H9 (cell line): ENCODE measurements at regions not wholly inside any gene's neighbourhood (a gene's known extent, or its start where the extent isn't known, plus 50 kb on each side); places are given as distances from the start of the nearest gene placed in this dataset.

Experiments used
- DNase-seq: peaks from one replicate; pipeline ENCODE4 v3.0.0-alpha.2; 2017
- H2AFZ ChIP-seq: one replicate; pipeline ENCODE4 v1.6.1; 2013; ENCODE audit warnings: mild to moderate bottlenecking, low read length, control low read depth, moderate library complexity
- H2AK5ac ChIP-seq: 2 replicates; pipeline ENCODE4 v1.6.1; 2013; ENCODE audit warnings: low read length, control low read depth, mixed read lengths; ENCODE audit not compliant: insufficient read length
- H2BK120ac ChIP-seq: one replicate; pipeline ENCODE4 v1.6.1; 2013; ENCODE audit warnings: low read depth, mild to moderate bottlenecking, low read length, control low read depth, inconsistent platforms; ENCODE audit not compliant: poor library complexity, severe bottlenecking
- H2BK12ac ChIP-seq: 2 replicates; pipeline ENCODE4 v1.6.1; 2013; ENCODE audit warnings: low read length, control low read depth, mixed read lengths, low read depth; ENCODE audit not compliant: insufficient read length
- H2BK15ac ChIP-seq: 2 replicates; pipeline ENCODE4 v1.6.1; 2013; ENCODE audit warnings: low read depth, low read length, control low read depth
- H2BK20ac ChIP-seq: one replicate; pipeline ENCODE4 v1.6.1; 2013; ENCODE audit warnings: low read depth, mild to moderate bottlenecking, low read length, control low read depth, inconsistent platforms; ENCODE audit not compliant: poor library complexity, severe bottlenecking
- H2BK5ac ChIP-seq: 2 replicates; pipeline ENCODE4 v1.6.1; 2013; ENCODE audit warnings: low read length, control low read depth, mixed read lengths; ENCODE audit not compliant: insufficient read length
- H3K14ac ChIP-seq: 2 replicates; pipeline ENCODE4 v1.6.1; 2013; ENCODE audit warnings: low read length, control low read depth; ENCODE audit not compliant: insufficient read depth
- H3K18ac ChIP-seq: 2 replicates; pipeline ENCODE4 v1.6.1; 2013; ENCODE audit warnings: low read depth, mild to moderate bottlenecking, mixed read lengths, low read length, control low read depth; ENCODE audit not compliant: insufficient read length
- H3K23ac ChIP-seq: 2 replicates; pipeline ENCODE4 v1.6.1; 2013; ENCODE audit warnings: low read length, control low read depth, mixed read lengths, low read depth; ENCODE audit not compliant: insufficient read length
- H3K23me2 ChIP-seq: 2 replicates; pipeline ENCODE4 v1.6.1; 2013; ENCODE audit warnings: low read depth, mild to moderate bottlenecking, mixed read lengths, low read length, control low read depth; ENCODE audit not compliant: insufficient read length, poor library complexity, severe bottlenecking
- H3K27ac ChIP-seq: 2 replicates; pipeline ENCODE4 v1.5.1; 2013; ENCODE audit warnings: low read length, control low read depth, mixed read lengths, low read depth; ENCODE audit not compliant: insufficient read length
- H3K27me3 ChIP-seq: 2 replicates; pipeline ENCODE4 v1.6.1; 2013; ENCODE audit warnings: low read length, control low read depth, inconsistent platforms; ENCODE audit not compliant: insufficient read depth
- H3K4ac ChIP-seq: 2 replicates; pipeline ENCODE4 v1.6.1; 2013; ENCODE audit warnings: low read depth, mild to moderate bottlenecking, control low read depth, inconsistent platforms, low read length, moderate library complexity
- H3K4me1 ChIP-seq: 2 replicates; pipeline ENCODE4 v1.6.1; 2013; ENCODE audit warnings: low read length, control low read depth, inconsistent platforms; ENCODE audit not compliant: insufficient read depth
- H3K4me2 ChIP-seq: 2 replicates; pipeline ENCODE4 v1.6.1; 2013; ENCODE audit warnings: low read length, control low read depth, mixed read lengths; ENCODE audit not compliant: insufficient read length, insufficient read depth
- H3K56ac ChIP-seq: 2 replicates; pipeline ENCODE4 v1.6.1; 2013; ENCODE audit warnings: low read depth, mild to moderate bottlenecking, mixed read lengths, low read length, control low read depth; ENCODE audit not compliant: insufficient read length
- H3K79me1 ChIP-seq: 2 replicates; pipeline ENCODE4 v1.6.1; 2013; ENCODE audit warnings: low read depth, mild to moderate bottlenecking, moderate library complexity, low read length, control low read depth, inconsistent platforms; ENCODE audit not compliant: insufficient read depth, poor library complexity, severe bottlenecking
- H3K79me2 ChIP-seq: 2 replicates; pipeline ENCODE4 v1.6.1; 2013; ENCODE audit warnings: low read length, control low read depth, inconsistent platforms; ENCODE audit not compliant: insufficient read depth
- H3K9ac ChIP-seq: 2 replicates; pipeline ENCODE4 v1.6.1; 2013; ENCODE audit warnings: low read length, control low read depth, mixed read lengths; ENCODE audit not compliant: insufficient read length; ENCODE audit errors: extremely low read depth
- H3K9me3 ChIP-seq: one replicate; pipeline ENCODE4 v1.6.1; 2013; ENCODE audit warnings: low read depth, low read length, inconsistent platforms; ENCODE audit not compliant: control insufficient read depth
- H3T11ph ChIP-seq: one replicate; pipeline ENCODE4 v1.6.1; 2013; ENCODE audit warnings: mild to moderate bottlenecking, low read length, control low read depth, inconsistent platforms
- H4K20me1 ChIP-seq: one replicate; pipeline ENCODE4 v1.6.1; 2013; ENCODE audit not compliant: control insufficient read depth, insufficient read length, insufficient read depth
- H4K5ac ChIP-seq: 2 replicates; pipeline ENCODE4 v1.6.1; 2013; ENCODE audit warnings: low read depth, mild to moderate bottlenecking, mixed read lengths, low read length, control low read depth; ENCODE audit not compliant: insufficient read length
- H4K8ac ChIP-seq: replicated peaks from 2 replicates; pipeline ENCODE4 v1.6.1; 2013; ENCODE audit warnings: low read length, control low read depth, mixed read lengths, low read depth; ENCODE audit not compliant: insufficient read length
- H4K91ac ChIP-seq: 2 replicates; pipeline ENCODE4 v1.6.1; 2013; ENCODE audit warnings: low read depth, mild to moderate bottlenecking, moderate library complexity, mixed read lengths, low read length, control low read depth; ENCODE audit not compliant: insufficient read length
- H3K27ac Mint-ChIP-seq, 3 experiments: 2 replicates in 2 of 3; 3 replicates in 1 of 3; pipeline ENCODE4 v1.8.0; 2020 to 2021; ENCODE audit warnings: mixed read lengths in 3 of 3, mild to moderate bottlenecking in 1 of 3, moderate library complexity in 1 of 3
- H3K27me3 Mint-ChIP-seq: 2 replicates; pipeline ENCODE4 v1.8.0; 2021; ENCODE audit warnings: low read depth, mild to moderate bottlenecking, moderate library complexity, mixed read lengths
- H3K36me3 Mint-ChIP-seq, 3 experiments: 2 replicates in 2 of 3; 3 replicates in 1 of 3; pipeline ENCODE4 v1.8.0; 2020 to 2021; ENCODE audit warnings: low read depth in 3 of 3, mixed read lengths in 3 of 3; ENCODE audit not compliant: insufficient read depth in 1 of 3
- H3K4me1 Mint-ChIP-seq, 2 experiments: 2 replicates each; pipeline ENCODE4 v1.8.0; 2020; ENCODE audit warnings: mixed read lengths in 2 of 2
- H3K4me3 Mint-ChIP-seq, 2 experiments: 2 replicates in 1 of 2; 3 replicates in 1 of 2; pipeline ENCODE4 v1.8.0; 2020 to 2021; ENCODE audit warnings: mild to moderate bottlenecking in 2 of 2, mixed read lengths in 2 of 2, moderate library complexity in 1 of 2
- H3K9me3 Mint-ChIP-seq, 2 experiments: 2 replicates in 1 of 2; 3 replicates in 1 of 2; pipeline ENCODE4 v1.8.0; 2020; ENCODE audit warnings: mild to moderate bottlenecking in 2 of 2, mixed read lengths in 2 of 2, moderate library complexity in 1 of 2
- WGBS: extraction: QIAGEN DNeasy Blood & Tissue Kit; methylation state at CpG from one replicate; pipeline ENCODE4 v1.1.7; 2013; ENCODE audit warnings: missing lambda C conversion rate, low lambda C conversion rate, mixed read lengths; ENCODE audit not compliant: insufficient read length; ENCODE audit errors: extremely low coverage; 5-methylcytosine and 5-hydroxymethylcytosine counted together
- TF ChIP-seq, protein P1 (sequence below): fragments of 200-600 bp; sonication (generic); conservative IDR thresholded peaks from 3 replicates; pipeline ENCODE4 v1.8.0; 2021; ENCODE audit warnings: antibody characterized with exemption, mild to moderate bottlenecking

DNA sequence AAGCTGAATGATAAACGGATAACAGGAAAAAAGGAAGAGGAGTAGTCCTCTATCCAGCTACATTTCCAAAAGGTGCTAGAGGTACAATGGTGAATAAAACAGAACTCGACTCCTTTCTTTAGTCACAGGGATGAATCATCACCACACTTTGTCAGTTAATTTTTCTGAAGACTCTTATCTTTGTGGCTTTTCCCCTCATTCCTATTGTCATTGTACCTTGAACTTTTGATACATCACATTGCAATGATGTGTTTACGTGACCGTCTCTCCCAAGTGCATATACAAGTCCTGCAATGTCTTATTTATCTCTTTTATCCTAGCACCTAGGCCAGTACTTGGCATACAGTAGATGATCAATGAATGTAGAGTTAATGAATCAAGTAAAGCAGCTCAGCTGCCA is 134.7 kb downstream of the LHFPL1 start:
- Histone ChIP-seq H3K23ac (no peak overlapping the region), H3K23me2 (no peaks in the 10 kb centered on the region), H3K18ac (no peak overlapping the region), H3K79me2 (no peaks in the 10 kb centered on the region), H3K14ac (no peak overlapping the region), H3K4me1 (no peaks in the 10 kb centered on the region), H3K79me1 (no peaks in the 10 kb centered on the region), H2AFZ (no peak overlapping the region), H2BK120ac (no peak overlapping the region), H4K91ac (no peak overlapping the region), H2BK12ac (no peak overlapping the region), H3K27ac (no peak overlapping the region), H3K9me3 (no peaks in the 10 kb centered on the region), H3K9ac (no peak overlapping the region), H3K56ac (no peak overlapping the region), H4K5ac (no peak overlapping the region), H3K4ac (no peak overlapping the region), H2BK5ac (no peak overlapping the region), H2AK5ac (no peak overlapping the region), H3K27me3 (no peaks in the 10 kb centered on the region), H3K4me2 (no peak overlapping the region), H4K20me1 (no peaks in the 10 kb centered on the region), H2BK20ac (no peak overlapping the region), H3T11ph (no peak overlapping the region), H4K8ac (no peak overlapping the region), H2BK15ac (no peak overlapping the region)
- Mint-ChIP-seq H3K4me3 (no peak overlapping the region), H3K36me3 (no peaks in the 10 kb centered on the region; a peak in 1 of 7 replicates), H3K4me1 (no peaks in the 10 kb centered on the region), H3K27me3 (no peaks in the 10 kb centered on the region), H3K27ac (no peak overlapping the region), H3K9me3 (peaks cover 0 to 3% of the 10 kb centered on the region in 2 experiments; a peak in 2 of 5 replicates)
- DNase-seq = no peak
- TF ChIP-seq, protein P1, sequence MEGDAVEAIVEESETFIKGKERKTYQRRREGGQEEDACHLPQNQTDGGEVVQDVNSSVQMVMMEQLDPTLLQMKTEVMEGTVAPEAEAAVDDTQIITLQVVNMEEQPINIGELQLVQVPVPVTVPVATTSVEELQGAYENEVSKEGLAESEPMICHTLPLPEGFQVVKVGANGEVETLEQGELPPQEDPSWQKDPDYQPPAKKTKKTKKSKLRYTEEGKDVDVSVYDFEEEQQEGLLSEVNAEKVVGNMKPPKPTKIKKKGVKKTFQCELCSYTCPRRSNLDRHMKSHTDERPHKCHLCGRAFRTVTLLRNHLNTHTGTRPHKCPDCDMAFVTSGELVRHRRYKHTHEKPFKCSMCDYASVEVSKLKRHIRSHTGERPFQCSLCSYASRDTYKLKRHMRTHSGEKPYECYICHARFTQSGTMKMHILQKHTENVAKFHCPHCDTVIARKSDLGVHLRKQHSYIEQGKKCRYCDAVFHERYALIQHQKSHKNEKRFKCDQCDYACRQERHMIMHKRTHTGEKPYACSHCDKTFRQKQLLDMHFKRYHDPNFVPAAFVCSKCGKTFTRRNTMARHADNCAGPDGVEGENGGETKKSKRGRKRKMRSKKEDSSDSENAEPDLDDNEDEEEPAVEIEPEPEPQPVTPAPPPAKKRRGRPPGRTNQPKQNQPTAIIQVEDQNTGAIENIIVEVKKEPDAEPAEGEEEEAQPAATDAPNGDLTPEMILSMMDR = no peak
- WGBS = no CpG with 5 or more reads among the region's 4 CpGs
